OCI-LY7 (cell line): ENCODE measurements at regions not wholly inside any gene's neighbourhood (a gene's known extent, or its start where the extent isn't known, plus 50 kb on each side); places are given as distances from the start of the nearest gene placed in this dataset.

ENCODE experiments used
- BruUV-seq: library from RNA; stranded (reverse); fragments of 400-500 nt; replicated peaks from 2 replicates; lab custom pipeline; 2021; lab: Mats Ljungman, UMichigan
- CTCF ChIA-PET: fragments of 300-600 bp; sonication (Branson Sonifier 250); formaldehyde crosslinking; loops from one replicate; lab custom pipeline; 2022; ENCODE audit warnings: antibody characterized with exemption; ENCODE audit not compliant: unreplicated experiment; lab: Charles Lee
- POLR2A ChIA-PET: fragments of 300-600 bp; sonication (Branson Sonifier 250); formaldehyde crosslinking; loops from one replicate; lab custom pipeline; 2022; ENCODE audit warnings: antibody characterized with exemption; lab: Charles Lee
- DNase-seq: peaks from one replicate; pipeline ENCODE4 v3.0.0-alpha.2; 2015; ENCODE audit warnings: low spot score
- H2AFZ ChIP-seq: fragments of 200-600 bp; sonication (generic), shearing (Covaris generic); 2 replicates; pipeline ENCODE4 v1.6.1; 2014; ENCODE audit warnings: mild to moderate bottlenecking, antibody characterized with exemption, low read length, moderate library complexity
- H3K27ac ChIP-seq: fragments of 200-600 bp; sonication (generic); 2 replicates; pipeline ENCODE4 v1.5.1; 2014; ENCODE audit warnings: mixed run types, low read depth, mild to moderate bottlenecking, moderate library complexity, low read length, inconsistent platforms; ENCODE audit not compliant: poor library complexity, severe bottlenecking
- H3K36me3 ChIP-seq: fragments of 200-600 bp; sonication (generic); 2 replicates; pipeline ENCODE4 v1.6.1; 2014; ENCODE audit warnings: mild to moderate bottlenecking, antibody characterized with exemption, low read length, moderate library complexity, mixed read lengths; ENCODE audit not compliant: insufficient read depth
- H3K4me1 ChIP-seq: fragments of 200-600 bp; sonication (generic); 2 replicates; pipeline ENCODE4 v1.5.1; 2014; ENCODE audit warnings: mild to moderate bottlenecking, low read length; ENCODE audit not compliant: insufficient read depth, poor library complexity, severe bottlenecking
- H3K4me2 ChIP-seq: fragments of 200-600 bp; sonication (generic); 2 replicates; pipeline ENCODE4 v1.6.1; 2014; ENCODE audit warnings: mild to moderate bottlenecking, low read length
- H3K4me3 ChIP-seq: fragments of 200-600 bp; sonication (generic); 2 replicates; pipeline ENCODE4 v1.5.1; 2014; ENCODE audit warnings: mild to moderate bottlenecking, low read depth, low read length; ENCODE audit not compliant: poor library complexity, severe bottlenecking
- H3K79me2 ChIP-seq: fragments of 200-600 bp; sonication (generic); 2 replicates; pipeline ENCODE4 v1.6.1; 2016; ENCODE audit warnings: low read depth, mild to moderate bottlenecking, low read length, moderate library complexity, mixed read lengths; ENCODE audit not compliant: insufficient read depth
- H3K9me2 ChIP-seq: fragments of 200-600 bp; sonication (generic); 2 replicates; pipeline ENCODE4 v1.6.1; 2016; ENCODE audit warnings: mild to moderate bottlenecking, low read length, mixed read lengths; ENCODE audit not compliant: insufficient read depth
- H3K9me3 ChIP-seq: fragments of 200-600 bp; sonication (generic); 2 replicates; pipeline ENCODE4 v1.6.1; 2014; ENCODE audit warnings: mild to moderate bottlenecking, mixed run types, low read length, mixed read lengths
- H4K20me1 ChIP-seq: fragments of 200-600 bp; sonication (generic); 2 replicates; pipeline ENCODE4 v1.6.1; 2014; ENCODE audit warnings: mild to moderate bottlenecking, antibody characterized with exemption, low read length, moderate library complexity, mixed read lengths; ENCODE audit not compliant: insufficient read depth
- CTCF ChIP-seq: fragments of 200-600 bp; sonication (generic); conservative IDR thresholded peaks from 2 replicates; pipeline ENCODE4 v1.5.1; 2014; ENCODE audit warnings: mild to moderate bottlenecking, antibody characterized with exemption, low read length, moderate library complexity, mixed read lengths
- EZH2phosphoT487 ChIP-seq: fragments of 200-600 bp; sonication (generic); IDR thresholded peaks from 2 replicates; pipeline ENCODE4 v1.6.1; 2018; ENCODE audit warnings: low read depth, borderline replicate concordance, mild to moderate bottlenecking, mixed run types, antibody characterized with exemption, low read length, moderate library complexity, mixed read lengths
- intact Hi-C: fragments of 100-400 bp; cut with micrococcal nuclease; formaldehyde crosslinking; loops from one replicate; pipeline ENCODE4 v1.10.0; 2022; ENCODE audit not compliant: unreplicated experiment

GRCh38 chr2:138238908-138239307 is 262.7 kb upstream of the SPOPL start:
- Histone ChIP-seq H3K4me3 (no peak overlapping the region), H3K4me1 (no peaks in the 10 kb centered on the region), H3K9me3 (no peaks in the 10 kb centered on the region), H3K36me3 (no peaks in the 10 kb centered on the region), H3K9me2 (no peaks in the 10 kb centered on the region), H3K79me2 (no peaks in the 10 kb centered on the region), H2AFZ (no peak overlapping the region), H4K20me1 (0 out of 2 replicates have a peak, but pooled peaks cover 3% of the 10 kb centered on the region), H3K4me2 (no peak overlapping the region), H3K27ac (no peak overlapping the region)
- intact Hi-C loops = no loop called here
- no peak for DNase-seq
- no peak for TF ChIP-seq EZH2phosphoT487
- no peak for TF ChIP-seq CTCF
- POLR2A ChIA-PET = interaction anchor here (0.6 to 1.0 kb wide), 3 partner anchors 56 to 603 kb away, joined by 3 to 4 read pairs (median 3); no protein-coding TSS in a partner anchor
- CTCF ChIA-PET = no interaction called here
- BruUV-seq = no TSS peak

DNA sequence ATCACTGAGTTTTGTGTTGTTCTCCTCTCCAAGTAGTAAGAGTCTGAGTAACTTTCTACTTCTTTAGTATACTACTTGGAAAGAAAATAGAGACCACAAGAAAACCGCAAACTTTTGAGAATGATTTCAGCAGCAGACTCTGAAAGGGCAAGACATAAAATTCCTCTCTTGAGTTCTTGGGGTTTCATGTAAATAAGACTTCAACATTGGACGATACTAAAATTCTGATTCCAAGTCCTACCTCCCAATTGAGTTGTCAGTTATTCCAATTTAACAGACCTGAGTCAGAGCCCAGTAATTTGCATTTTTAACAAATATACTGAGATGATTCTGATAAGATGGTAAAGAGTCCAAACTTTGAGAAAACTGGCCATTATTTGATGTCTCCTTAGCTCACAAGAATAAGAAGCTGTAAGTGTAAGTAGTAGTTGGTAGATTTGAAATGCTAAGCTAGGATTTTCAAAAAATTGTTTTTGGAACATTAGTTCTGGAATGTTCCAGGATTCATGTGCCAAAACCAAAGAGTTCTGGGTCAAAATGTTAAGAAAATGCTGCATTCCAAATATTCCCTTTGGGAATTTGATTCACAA is 261.6 kb upstream of the SPOPL start:
- no TSS peak for BruUV-seq
- Histone ChIP-seq H2AFZ (no peak overlapping the region), H4K20me1 (no peaks in the 10 kb centered on the region), H3K27ac (no peak overlapping the region), H3K4me3 (no peak overlapping the region), H3K4me1 (no peaks in the 10 kb centered on the region), H3K9me3 (no peaks in the 10 kb centered on the region), H3K36me3 (no peaks in the 10 kb centered on the region), H3K4me2 (no peak overlapping the region), H3K79me2 (no peaks in the 10 kb centered on the region), H3K9me2 (no peaks in the 10 kb centered on the region)
- intact Hi-C loops = no loop called here
- POLR2A ChIA-PET = no interaction called here
- no peak for DNase-seq
- CTCF ChIA-PET = no interaction called here
- TF ChIP-seq CTCF = no peak

DNA sequence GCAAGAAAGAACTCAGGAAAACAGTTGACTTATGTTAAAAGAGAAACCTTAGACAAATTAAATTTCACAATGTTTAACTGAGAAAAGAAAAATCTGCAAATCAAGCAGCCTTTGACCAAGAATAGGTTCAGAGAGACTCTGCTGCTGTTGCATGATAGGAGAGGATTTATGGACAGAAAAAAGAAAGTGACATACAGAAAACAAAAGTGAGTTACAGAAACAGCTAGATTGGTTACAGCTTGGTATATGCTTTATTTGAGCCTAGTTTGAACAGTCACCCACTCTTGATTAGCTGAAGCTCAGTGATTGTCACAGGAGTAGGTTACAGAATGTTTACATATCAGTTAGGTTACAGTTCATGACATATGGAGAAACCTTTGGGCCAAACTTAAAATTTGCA is 258.2 kb upstream of the SPOPL start:
- ChIA-PET CTCF (no interaction called here), POLR2A (interaction anchor here (0.6 kb wide), 1 partner anchor 97 kb away, joined by 3 read pairs; no protein-coding TSS in a partner anchor)
- Histone ChIP-seq H3K27ac (no peak overlapping the region), H3K4me2 (no peak overlapping the region), H3K4me3 (no peak overlapping the region), H3K9me2 (no peaks in the 10 kb centered on the region), H2AFZ (no peak overlapping the region), H3K36me3 (no peaks in the 10 kb centered on the region), H3K79me2 (no peaks in the 10 kb centered on the region), H3K9me3 (no peaks in the 10 kb centered on the region), H4K20me1 (no peaks in the 10 kb centered on the region), H3K4me1 (no peaks in the 10 kb centered on the region)
- no peak for DNase-seq
- TF ChIP-seq CTCF (no peak), EZH2phosphoT487 (no peak)
- no TSS peak for BruUV-seq
- intact Hi-C loops = no loop called here
